ENCODE measurements at regions not wholly inside any gene's neighbourhood (a gene's known extent, or its start where the extent isn't known, plus 50 kb on each side); places are given as distances from the start of the nearest gene placed in this dataset.
"Not testable (repeated sequence)": the region's sequence is repeated elsewhere in the genome, so short reads cannot be mapped to it uniquely, and the experiment has no call there.

GRCh38 chr22:11066458-11067285, 4461.3 kb upstream of the OR11H1 start:
- no peak for TF ChIP-seq EZH2 (IDR thresholded peaks at IDR 0.05; ENCODE audit: borderline replicate concordance, insufficient read depth, low read depth, low read length, poor library complexity, severe bottlenecking)
- no peak for TF ChIP-seq CTCF (IDR thresholded peaks at IDR 0.05)
- H3K4me2 ChIP-seq (replicated peaks; ENCODE audit: low read depth, low read length, poor library complexity, severe bottlenecking): no peak overlapping the region

GRCh38 chr22:11067286-11067871, 4460.6 kb upstream of the OR11H1 start:
- H3K79me2 ChIP-seq (ENCODE audit: control insufficient read depth, insufficient read depth, low read length); H3K4me1 ChIP-seq (ENCODE audit: control insufficient read depth in 2 of 2, insufficient read depth in 2 of 2, low read length in 2 of 2); DNase-seq; ATAC-seq (ENCODE audit: low read depth); H2AFZ ChIP-seq (ENCODE audit: insufficient read depth, low read depth, low read length, poor library complexity, severe bottlenecking); H3K4me1 Mint-ChIP-seq; H3K4me3 Mint-ChIP-seq; CTCF ChIA-PET; H3K9ac ChIP-seq (ENCODE audit: low read length); H3K27me3 Mint-ChIP-seq; H3K4me3 ChIP-seq (ENCODE audit: control extremely low read depth in 1 of 5, extremely low read depth in 1 of 5, insufficient read depth in 1 of 5, low read depth in 2 of 5, low read length in 4 of 5); H4K20me1 ChIP-seq (ENCODE audit: control insufficient read depth, insufficient read depth, low read length, poor library complexity, severe bottlenecking); H3K27ac ChIP-seq (ENCODE audit: low read length in 2 of 2); H3K27ac Mint-ChIP-seq; H3K4me2 ChIP-seq (replicated peaks; ENCODE audit: low read depth, low read length, poor library complexity, severe bottlenecking); POLR2A ChIA-PET; H3K27me3 ChIP-seq (replicated peaks in 1 of 4; ENCODE audit: control extremely low read depth in 1 of 4, control insufficient read depth in 3 of 4, insufficient read depth in 4 of 4, low read length in 3 of 4); H3K36me3 ChIP-seq (replicated peaks in 1 of 2; ENCODE audit: control extremely low read depth in 1 of 2, control insufficient read depth in 1 of 2, extremely low read depth in 1 of 2, insufficient read depth in 2 of 2, low read length in 1 of 2); intact Hi-C loops (cut with micrococcal nuclease): not testable (repeated sequence)
- H3K9me3 ChIP-seq (ENCODE audit: control extremely low read depth in 1 of 3, control insufficient read depth in 2 of 3, insufficient read depth in 1 of 3, low read length in 2 of 3): peaks cover 0 to 43% (median 22%) of the 10 kb centered on the region in 3 donors
- WGBS (ENCODE audit: insufficient coverage): 75% methylated on average over 13 of the region's 13 CpGs
- H3K9me3 Mint-ChIP-seq (ENCODE audit: insufficient read depth): peaks cover 14% of the 10 kb centered on the region

More at GRCh38 chr22:11066458-11067285, 4461.3 kb upstream of the OR11H1 start:
- ATAC-seq (ENCODE audit: low read depth): no peak
- no peaks in the 10 kb centered on the region for H3K4me1 Mint-ChIP-seq
- no peak overlapping the region for H2AFZ ChIP-seq (ENCODE audit: insufficient read depth, low read depth, low read length, poor library complexity, severe bottlenecking)
- WGBS (ENCODE audit: insufficient coverage): 82% methylated on average over 29 of the region's 29 CpGs
- H3K36me3 ChIP-seq (replicated peaks in 1 of 2; ENCODE audit: control extremely low read depth in 1 of 2, control insufficient read depth in 1 of 2, extremely low read depth in 1 of 2, insufficient read depth in 2 of 2, low read length in 1 of 2): no peaks in the 10 kb centered on the region
- H3K27ac Mint-ChIP-seq: no peak overlapping the region
- intact Hi-C loops (cut with micrococcal nuclease): no loop called here
- no peaks in the 10 kb centered on the region for H3K27me3 ChIP-seq (replicated peaks in 1 of 4; ENCODE audit: control extremely low read depth in 1 of 4, control insufficient read depth in 3 of 4, insufficient read depth in 4 of 4, low read length in 3 of 4)
- H3K4me3 ChIP-seq (ENCODE audit: control extremely low read depth in 1 of 5, extremely low read depth in 1 of 5, insufficient read depth in 1 of 5, low read depth in 2 of 5, low read length in 4 of 5): no peak overlapping the region
- H3K9me3 ChIP-seq (ENCODE audit: control extremely low read depth in 1 of 3, control insufficient read depth in 2 of 3, insufficient read depth in 1 of 3, low read length in 2 of 3): peaks cover 0 to 43% (median 22%) of the 10 kb centered on the region in 3 donors
- DNase-seq: no peak
- no peak overlapping the region for H3K27ac ChIP-seq (ENCODE audit: low read length in 2 of 2)
- H3K4me1 ChIP-seq (ENCODE audit: control insufficient read depth in 2 of 2, insufficient read depth in 2 of 2, low read length in 2 of 2): no peaks in the 10 kb centered on the region
- H3K9ac ChIP-seq (ENCODE audit: low read length): no peak overlapping the region
- H3K79me2 ChIP-seq (ENCODE audit: control insufficient read depth, insufficient read depth, low read length): no peaks in the 10 kb centered on the region
- no peaks in the 10 kb centered on the region for H4K20me1 ChIP-seq (ENCODE audit: control insufficient read depth, insufficient read depth, low read length, poor library complexity, severe bottlenecking)
- ChIA-PET CTCF (no interaction called here), POLR2A (no interaction called here)
- no peaks in the 10 kb centered on the region for H3K27me3 Mint-ChIP-seq
- H3K9me3 Mint-ChIP-seq (ENCODE audit: insufficient read depth): peaks cover 14% of the 10 kb centered on the region
- H3K4me3 Mint-ChIP-seq: no peak overlapping the region

DNA sequence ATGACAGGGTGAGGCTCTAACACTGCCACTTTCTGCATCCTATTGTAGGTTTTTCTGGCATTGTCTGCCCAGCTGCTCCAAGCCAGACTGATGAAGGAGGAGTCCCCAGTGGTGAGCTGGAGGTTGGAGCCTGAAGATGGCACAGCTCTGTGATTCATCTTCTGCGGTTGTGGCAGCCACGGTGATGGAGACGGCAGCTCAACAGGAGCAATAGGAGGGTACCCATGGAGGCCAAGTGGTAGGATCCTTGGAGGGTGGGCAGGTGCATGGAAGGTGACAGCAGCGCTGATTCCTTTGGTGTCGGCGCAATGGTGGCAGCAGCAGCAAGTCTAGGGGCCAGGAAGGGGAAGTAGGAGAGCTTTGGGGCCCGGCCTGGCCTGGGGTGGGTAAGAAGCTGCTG, 4460.1 kb upstream of the OR11H1 start:
- H3K27ac Mint-ChIP-seq; H3K4me1 Mint-ChIP-seq; H3K4me3 ChIP-seq (ENCODE audit: control extremely low read depth in 1 of 5, extremely low read depth in 1 of 5, insufficient read depth in 1 of 5, low read depth in 2 of 5, low read length in 4 of 5); POLR2A ChIA-PET; H3K79me2 ChIP-seq (ENCODE audit: control insufficient read depth, insufficient read depth, low read length); H3K27ac ChIP-seq (ENCODE audit: low read length in 2 of 2); DNase-seq; H3K4me3 Mint-ChIP-seq; H3K9ac ChIP-seq (ENCODE audit: low read length); H4K20me1 ChIP-seq (ENCODE audit: control insufficient read depth, insufficient read depth, low read length, poor library complexity, severe bottlenecking); H3K27me3 ChIP-seq (replicated peaks in 1 of 4; ENCODE audit: control extremely low read depth in 1 of 4, control insufficient read depth in 3 of 4, insufficient read depth in 4 of 4, low read length in 3 of 4); H3K27me3 Mint-ChIP-seq; CTCF ChIA-PET; H3K36me3 ChIP-seq (replicated peaks in 1 of 2; ENCODE audit: control extremely low read depth in 1 of 2, control insufficient read depth in 1 of 2, extremely low read depth in 1 of 2, insufficient read depth in 2 of 2, low read length in 1 of 2); ATAC-seq (ENCODE audit: low read depth); intact Hi-C loops (cut with micrococcal nuclease); H3K4me2 ChIP-seq (replicated peaks; ENCODE audit: low read depth, low read length, poor library complexity, severe bottlenecking); H3K4me1 ChIP-seq (ENCODE audit: control insufficient read depth in 2 of 2, insufficient read depth in 2 of 2, low read length in 2 of 2); H2AFZ ChIP-seq (ENCODE audit: insufficient read depth, low read depth, low read length, poor library complexity, severe bottlenecking): not testable (repeated sequence)
- peaks cover 14% of the 10 kb centered on the region for H3K9me3 Mint-ChIP-seq (ENCODE audit: insufficient read depth)
- WGBS (ENCODE audit: insufficient coverage): 73% methylated on average over 6 of the region's 7 CpGs
- H3K9me3 ChIP-seq (ENCODE audit: control extremely low read depth in 1 of 3, control insufficient read depth in 2 of 3, insufficient read depth in 1 of 3, low read length in 2 of 3): peaks cover 0 to 39% (median 22%) of the 10 kb centered on the region in 3 donors
